K562 (cell line): ENCODE measurements at regions not wholly inside any gene's neighbourhood (a gene's known extent, or its start where the extent isn't known, plus 50 kb on each side); places are given as distances from the start of the nearest gene placed in this dataset.

ENCODE experiments used
- ELF2 ChIP-seq: fragments of 250-450 bp; sonication (Bioruptor Pico); IDR thresholded peaks from 2 replicates; pipeline ENCODE4 v1.5.0; 2021; ENCODE audit warnings: mild to moderate bottlenecking
- FOXK1 ChIP-seq: sonication (generic); formaldehyde crosslinking; IDR thresholded peaks from 2 replicates; pipeline ENCODE4 v1.8.0; 2022; ENCODE audit warnings: missing genetic modification reagents, mild to moderate bottlenecking, borderline replicate concordance
- MBD2 ChIP-seq: sonication (generic); IDR thresholded peaks from 2 replicates; pipeline ENCODE4 v1.6.1; 2016; ENCODE audit warnings: low read depth, borderline replicate concordance
- RUNX1 ChIP-seq: sonication (generic); IDR thresholded peaks from 2 replicates; pipeline ENCODE4 v1.6.1; 2016; ENCODE audit warnings: antibody characterized with exemption, low read depth
- TFAM ChIP-seq: fragments of 250-450 bp; sonication (Bioruptor Pico); conservative IDR thresholded peaks from 2 replicates; pipeline ENCODE4 v1.5.0; 2021; ENCODE audit warnings: mild to moderate bottlenecking, moderate library complexity
- ZNF3 ChIP-seq: fragments of 250-450 bp; sonication (Bioruptor Pico); IDR thresholded peaks from 2 replicates; pipeline ENCODE4 v1.5.0; 2021; ENCODE audit warnings: mild to moderate bottlenecking, moderate library complexity
- TF ChIP-seq, protein P1 (sequence below): sonication (generic); formaldehyde crosslinking; IDR thresholded peaks from 2 replicates; pipeline ENCODE4 v1.8.0; 2022; ENCODE audit warnings: mild to moderate bottlenecking, missing genetic modification reagents
- TF ChIP-seq, protein P2 (sequence below): sonication (generic); formaldehyde crosslinking; IDR thresholded peaks from 2 replicates; pipeline ENCODE4 v1.4.0; 2020; ENCODE audit warnings: mild to moderate bottlenecking, missing genetic modification reagents
- TF ChIP-seq, protein P3 (sequence below): fragments of 450-650 bp; formaldehyde crosslinking; IDR thresholded peaks from 2 replicates; pipeline ENCODE4 v1.4.0; 2022; ENCODE audit warnings: missing genetic modification characterization

DNA sequence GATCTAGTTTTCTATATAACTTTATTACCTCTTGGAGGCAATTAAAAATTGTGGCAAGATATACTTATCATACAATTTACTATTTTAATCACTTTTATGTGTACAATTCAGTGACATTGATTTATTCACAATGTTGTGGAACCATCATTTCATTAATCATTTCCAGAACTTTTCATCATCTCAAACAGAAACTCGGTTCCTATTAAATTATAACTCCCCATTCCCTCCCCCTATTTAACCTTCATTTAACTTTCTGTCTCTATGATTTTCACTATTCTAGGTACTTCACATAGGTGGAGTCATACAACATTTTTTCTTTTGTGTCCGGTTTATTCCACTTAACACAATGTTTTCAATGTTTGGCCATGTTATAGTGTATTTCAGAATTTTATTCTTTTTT, 252.8 kb downstream of the REEP3 start (continued):
- TF ChIP-seq FOXK1 = no peak
- no peak for TF ChIP-seq MBD2
- TF ChIP-seq, protein P1, sequence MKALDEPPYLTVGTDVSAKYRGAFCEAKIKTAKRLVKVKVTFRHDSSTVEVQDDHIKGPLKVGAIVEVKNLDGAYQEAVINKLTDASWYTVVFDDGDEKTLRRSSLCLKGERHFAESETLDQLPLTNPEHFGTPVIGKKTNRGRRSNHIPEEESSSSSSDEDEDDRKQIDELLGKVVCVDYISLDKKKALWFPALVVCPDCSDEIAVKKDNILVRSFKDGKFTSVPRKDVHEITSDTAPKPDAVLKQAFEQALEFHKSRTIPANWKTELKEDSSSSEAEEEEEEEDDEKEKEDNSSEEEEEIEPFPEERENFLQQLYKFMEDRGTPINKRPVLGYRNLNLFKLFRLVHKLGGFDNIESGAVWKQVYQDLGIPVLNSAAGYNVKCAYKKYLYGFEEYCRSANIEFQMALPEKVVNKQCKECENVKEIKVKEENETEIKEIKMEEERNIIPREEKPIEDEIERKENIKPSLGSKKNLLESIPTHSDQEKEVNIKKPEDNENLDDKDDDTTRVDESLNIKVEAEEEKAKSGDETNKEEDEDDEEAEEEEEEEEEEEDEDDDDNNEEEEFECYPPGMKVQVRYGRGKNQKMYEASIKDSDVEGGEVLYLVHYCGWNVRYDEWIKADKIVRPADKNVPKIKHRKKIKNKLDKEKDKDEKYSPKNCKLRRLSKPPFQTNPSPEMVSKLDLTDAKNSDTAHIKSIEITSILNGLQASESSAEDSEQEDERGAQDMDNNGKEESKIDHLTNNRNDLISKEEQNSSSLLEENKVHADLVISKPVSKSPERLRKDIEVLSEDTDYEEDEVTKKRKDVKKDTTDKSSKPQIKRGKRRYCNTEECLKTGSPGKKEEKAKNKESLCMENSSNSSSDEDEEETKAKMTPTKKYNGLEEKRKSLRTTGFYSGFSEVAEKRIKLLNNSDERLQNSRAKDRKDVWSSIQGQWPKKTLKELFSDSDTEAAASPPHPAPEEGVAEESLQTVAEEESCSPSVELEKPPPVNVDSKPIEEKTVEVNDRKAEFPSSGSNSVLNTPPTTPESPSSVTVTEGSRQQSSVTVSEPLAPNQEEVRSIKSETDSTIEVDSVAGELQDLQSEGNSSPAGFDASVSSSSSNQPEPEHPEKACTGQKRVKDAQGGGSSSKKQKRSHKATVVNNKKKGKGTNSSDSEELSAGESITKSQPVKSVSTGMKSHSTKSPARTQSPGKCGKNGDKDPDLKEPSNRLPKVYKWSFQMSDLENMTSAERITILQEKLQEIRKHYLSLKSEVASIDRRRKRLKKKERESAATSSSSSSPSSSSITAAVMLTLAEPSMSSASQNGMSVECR (CRISPR knock-in tag) = no peak
- TF ChIP-seq, protein P2, sequence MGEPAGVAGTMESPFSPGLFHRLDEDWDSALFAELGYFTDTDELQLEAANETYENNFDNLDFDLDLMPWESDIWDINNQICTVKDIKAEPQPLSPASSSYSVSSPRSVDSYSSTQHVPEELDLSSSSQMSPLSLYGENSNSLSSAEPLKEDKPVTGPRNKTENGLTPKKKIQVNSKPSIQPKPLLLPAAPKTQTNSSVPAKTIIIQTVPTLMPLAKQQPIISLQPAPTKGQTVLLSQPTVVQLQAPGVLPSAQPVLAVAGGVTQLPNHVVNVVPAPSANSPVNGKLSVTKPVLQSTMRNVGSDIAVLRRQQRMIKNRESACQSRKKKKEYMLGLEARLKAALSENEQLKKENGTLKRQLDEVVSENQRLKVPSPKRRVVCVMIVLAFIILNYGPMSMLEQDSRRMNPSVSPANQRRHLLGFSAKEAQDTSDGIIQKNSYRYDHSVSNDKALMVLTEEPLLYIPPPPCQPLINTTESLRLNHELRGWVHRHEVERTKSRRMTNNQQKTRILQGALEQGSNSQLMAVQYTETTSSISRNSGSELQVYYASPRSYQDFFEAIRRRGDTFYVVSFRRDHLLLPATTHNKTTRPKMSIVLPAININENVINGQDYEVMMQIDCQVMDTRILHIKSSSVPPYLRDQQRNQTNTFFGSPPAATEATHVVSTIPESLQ = no peak
- no peak for TF ChIP-seq ZNF3 (CRISPR knock-in tag)
- no peak for TF ChIP-seq RUNX1
- TF ChIP-seq ELF2 (CRISPR knock-in tag) = no peak
- no peak for TF ChIP-seq TFAM (CRISPR knock-in tag)
- TF ChIP-seq, protein P3, sequence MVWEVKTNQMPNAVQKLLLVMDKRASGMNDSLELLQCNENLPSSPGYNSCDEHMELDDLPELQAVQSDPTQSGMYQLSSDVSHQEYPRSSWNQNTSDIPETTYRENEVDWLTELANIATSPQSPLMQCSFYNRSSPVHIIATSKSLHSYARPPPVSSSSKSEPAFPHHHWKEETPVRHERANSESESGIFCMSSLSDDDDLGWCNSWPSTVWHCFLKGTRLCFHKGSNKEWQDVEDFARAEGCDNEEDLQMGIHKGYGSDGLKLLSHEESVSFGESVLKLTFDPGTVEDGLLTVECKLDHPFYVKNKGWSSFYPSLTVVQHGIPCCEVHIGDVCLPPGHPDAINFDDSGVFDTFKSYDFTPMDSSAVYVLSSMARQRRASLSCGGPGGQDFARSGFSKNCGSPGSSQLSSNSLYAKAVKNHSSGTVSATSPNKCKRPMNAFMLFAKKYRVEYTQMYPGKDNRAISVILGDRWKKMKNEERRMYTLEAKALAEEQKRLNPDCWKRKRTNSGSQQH (CRISPR knock-in tag) = no peak
